RPMI7951 (cell line): ENCODE measurements at regions not wholly inside any gene's neighbourhood (a gene's known extent, or its start where the extent isn't known, plus 50 kb on each side); places are given as distances from the start of the nearest gene placed in this dataset.
A peak's percentile ranks its signal among the peaks of the same experiment; 100 is the strongest.

Source experiments
- DNase-seq: peaks from one replicate; pipeline ENCODE4 v3.0.0-alpha.2; 2012; ENCODE audit warnings: low read depth

- no peak for DNase-seq
These were observed 438.6 kb downstream of the ZEB2 start for GRCh38 chr2:144081272-144081671.

GRCh38 chr2:144079803-144080202, 440.1 kb downstream of the ZEB2 start:
- no peak for DNase-seq

- no peak for DNase-seq
These were observed 440.9 kb downstream of the ZEB2 start for GRCh38 chr2:144078802-144079724.

- DNase-seq: peak; percentile 11
These were observed 441.8 kb downstream of the ZEB2 start for GRCh38 chr2:144078106-144078505.

DNA sequence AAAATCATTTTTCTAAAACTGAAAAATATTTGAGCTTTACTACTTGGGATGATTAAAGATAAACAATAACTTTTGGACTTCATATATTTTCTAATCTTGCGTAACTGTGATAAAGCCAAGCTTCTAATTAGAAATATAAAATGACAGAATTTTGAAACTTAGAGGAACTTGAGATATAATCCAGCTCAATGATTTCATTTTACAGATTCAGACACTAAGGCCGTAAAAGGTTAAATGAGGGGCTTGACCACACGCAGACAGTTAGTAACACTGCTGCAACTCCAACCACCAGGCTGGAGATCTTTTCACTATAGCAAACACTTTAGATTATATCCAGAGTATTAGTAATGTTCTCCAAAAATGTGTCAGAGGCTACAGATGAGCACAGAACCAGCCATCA, 445.5 kb downstream of the ZEB2 start:
- DNase-seq: no peak

DNA sequence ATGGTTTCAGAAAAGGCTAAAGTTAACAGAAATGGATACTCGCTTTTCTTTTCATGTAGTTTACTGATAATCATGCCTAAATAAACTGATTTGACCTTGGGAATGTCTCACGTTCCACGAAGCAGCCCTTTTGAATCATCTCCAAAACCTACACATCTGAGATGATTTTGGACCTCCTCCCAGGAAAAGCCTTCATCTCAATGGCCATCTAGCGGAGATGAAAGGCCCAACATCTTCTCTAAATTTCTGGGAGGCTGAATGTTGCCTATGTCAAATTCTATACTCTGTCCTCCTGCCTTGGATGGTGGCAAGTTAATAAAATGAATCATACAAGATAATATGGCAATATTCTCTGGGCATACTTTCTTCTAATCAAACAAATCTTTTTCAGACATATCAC, 448.5 kb downstream of the ZEB2 start:
- no peak for DNase-seq

DNA sequence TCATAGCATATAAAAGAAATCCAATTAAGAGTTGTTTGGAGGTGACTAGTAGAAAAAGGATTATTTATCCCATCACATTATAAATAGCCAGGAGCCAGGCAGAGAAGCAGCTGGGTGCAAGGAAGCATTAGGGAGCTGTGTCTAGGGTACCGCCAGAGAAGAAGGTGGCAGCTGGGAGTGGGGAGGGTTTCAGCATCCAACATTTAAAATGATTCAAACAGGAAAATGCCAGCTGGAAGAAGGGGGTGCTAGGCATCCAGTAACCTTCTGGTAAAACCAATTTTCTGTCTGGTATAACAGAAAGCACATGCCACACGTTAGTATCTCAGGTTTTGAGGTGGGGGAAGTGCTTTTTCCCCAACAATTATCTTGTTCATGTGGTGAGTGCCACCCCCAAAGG, 452.4 kb downstream of the ZEB2 start:
- DNase-seq: no peak

DNA sequence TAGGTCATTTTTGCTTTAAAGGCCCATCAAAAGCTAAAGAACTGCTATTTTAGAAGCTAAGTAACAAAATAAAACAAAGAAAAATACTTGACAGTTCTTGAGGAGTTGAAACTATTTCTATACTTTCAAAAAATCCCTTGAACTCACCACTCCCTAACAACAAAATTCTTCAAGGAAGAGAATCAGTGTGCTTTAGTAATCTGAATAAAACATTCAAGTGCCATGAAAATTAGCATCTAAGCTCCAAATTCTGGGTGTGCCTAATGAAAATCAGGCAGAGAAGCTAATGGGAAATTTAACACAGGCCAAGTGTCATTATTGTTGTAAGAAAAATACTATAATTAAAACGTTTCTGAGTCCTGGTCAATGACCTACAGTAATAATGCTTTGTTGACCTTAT, 456.3 kb downstream of the ZEB2 start:
- DNase-seq: no peak

DNA sequence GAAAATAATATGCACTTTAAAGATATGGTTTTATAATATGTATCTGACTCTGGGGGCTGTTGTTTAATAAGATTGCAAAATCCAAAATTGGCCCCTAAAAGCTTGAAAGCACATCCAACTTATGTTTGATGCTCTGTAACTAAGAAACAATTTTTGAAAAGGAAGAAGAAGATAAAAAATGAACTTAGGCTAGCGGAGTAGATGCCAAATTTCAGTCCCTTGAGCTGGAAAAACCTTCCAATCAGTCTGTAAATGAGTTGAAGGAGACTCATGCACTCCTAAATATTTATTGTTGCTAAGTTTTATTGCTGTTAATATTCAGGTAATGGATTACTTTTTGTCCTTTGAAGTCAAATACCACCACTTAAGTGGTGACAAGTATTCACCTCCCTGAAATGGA, 465.0 kb downstream of the ZEB2 start:
- no peak for DNase-seq

GRCh38 chr2:144052083-144052482, 467.8 kb downstream of the ZEB2 start:
- DNase-seq: no peak

DNA sequence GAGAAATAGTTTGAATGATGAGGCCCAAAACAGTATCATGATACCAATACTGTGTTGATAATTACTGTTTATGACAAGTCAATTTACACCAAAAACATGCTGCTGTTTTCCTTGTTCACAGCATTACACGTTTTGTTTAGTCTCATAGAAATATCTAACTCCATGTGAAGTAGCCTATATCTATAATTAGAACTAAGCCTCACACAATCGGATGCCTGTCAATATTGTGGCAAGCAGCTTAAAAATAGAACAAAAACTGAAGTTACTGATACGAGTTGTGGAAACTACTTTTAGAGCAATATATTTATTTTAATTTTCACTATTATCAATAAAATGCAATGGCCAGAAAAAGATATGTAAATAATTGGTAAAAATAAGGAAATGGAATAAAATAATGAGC, 470.8 kb downstream of the ZEB2 start:
- DNase-seq: no peak

GRCh38 chr2:144048631-144049060, 471.3 kb downstream of the ZEB2 start:
- peak; percentile 6 for DNase-seq

DNA sequence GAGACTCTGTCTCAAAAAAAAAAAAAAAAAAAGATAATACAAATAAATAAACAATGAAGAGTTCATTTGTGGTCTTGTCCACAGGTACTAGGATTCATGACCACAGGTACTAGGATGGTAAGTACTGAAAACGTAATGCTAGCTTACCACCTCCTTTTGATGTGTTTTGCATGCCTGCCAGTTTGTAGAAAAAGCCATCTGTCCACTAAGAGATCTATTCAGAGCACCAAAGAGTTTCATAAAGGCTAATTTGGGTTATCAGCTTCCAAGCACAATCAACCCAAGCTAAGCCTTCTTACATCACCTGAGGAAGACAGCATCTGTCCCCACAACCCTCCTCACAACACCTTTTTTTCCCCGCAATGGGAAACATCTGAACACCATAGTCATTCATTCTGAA, 477.2 kb downstream of the ZEB2 start:
- no peak for DNase-seq

- DNase-seq: no peak
These were observed 478.3 kb downstream of the ZEB2 start for GRCh38 chr2:144041612-144042011.

DNA sequence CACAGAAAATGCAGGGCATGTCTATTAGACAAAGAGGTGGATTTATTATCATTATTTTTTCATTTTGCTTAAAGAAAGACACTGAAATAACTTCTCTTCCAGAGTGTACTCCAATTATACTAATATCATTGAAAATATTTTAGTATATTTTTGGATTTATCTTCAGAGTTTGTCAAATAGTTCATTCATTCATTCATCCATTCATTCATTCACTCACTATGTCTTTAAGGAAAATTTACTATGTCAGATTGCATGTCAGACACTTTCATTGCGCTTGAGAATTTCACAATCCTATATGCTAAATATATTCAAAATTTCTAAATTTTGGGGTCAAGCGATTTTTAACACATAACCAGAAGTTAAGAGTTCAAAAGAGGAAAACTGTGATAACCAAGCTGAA, 479.1 kb downstream of the ZEB2 start:
- DNase-seq: no peak

DNA sequence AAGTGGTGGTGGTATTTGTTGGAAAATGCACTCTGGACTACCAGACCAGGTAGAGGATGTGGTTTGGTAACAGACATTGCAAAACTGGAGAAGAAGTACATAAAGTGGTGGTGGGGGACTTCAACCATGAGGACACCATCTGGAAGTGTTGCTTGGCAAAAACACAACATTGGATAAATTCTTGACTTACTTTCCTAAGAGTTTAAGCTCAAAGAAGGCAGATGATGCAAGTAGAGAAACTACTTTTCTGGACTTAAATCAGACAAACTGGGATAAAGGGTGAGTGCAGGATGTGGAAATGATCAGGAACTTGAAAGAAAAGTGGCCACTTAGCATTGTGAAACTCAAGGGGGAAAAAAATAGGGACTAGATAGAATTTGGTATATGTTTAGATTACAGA, 487.4 kb downstream of the ZEB2 start:
- DNase-seq: peak; percentile 3

DNA sequence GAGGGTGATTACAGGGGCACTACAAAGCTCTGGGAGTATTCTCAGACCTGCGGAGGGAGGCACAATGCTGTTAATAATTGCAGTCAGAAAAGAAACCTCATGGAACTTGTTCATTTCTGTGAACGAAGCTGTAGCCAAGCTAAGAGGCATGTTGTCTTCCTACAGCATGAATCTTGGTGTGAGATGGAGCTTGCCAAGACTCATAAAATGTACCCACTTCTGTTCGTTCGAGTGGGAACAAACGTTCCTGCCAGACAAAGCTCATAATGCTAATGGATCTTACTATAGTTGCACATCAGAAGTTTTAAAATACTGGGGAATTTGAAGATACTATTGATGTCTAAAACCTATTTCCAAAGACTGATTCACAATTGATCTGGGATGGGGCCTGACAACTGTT, 489.1 kb downstream of the ZEB2 start:
- no peak for DNase-seq

- DNase-seq: no peak
These were observed 492.3 kb downstream of the ZEB2 start for GRCh38 chr2:144027593-144027992.

GRCh38 chr2:144026753-144027152, 493.2 kb downstream of the ZEB2 start:
- no peak for DNase-seq

GRCh38 chr2:144020047-144020446, 499.9 kb downstream of the ZEB2 start:
- no peak for DNase-seq

DNA sequence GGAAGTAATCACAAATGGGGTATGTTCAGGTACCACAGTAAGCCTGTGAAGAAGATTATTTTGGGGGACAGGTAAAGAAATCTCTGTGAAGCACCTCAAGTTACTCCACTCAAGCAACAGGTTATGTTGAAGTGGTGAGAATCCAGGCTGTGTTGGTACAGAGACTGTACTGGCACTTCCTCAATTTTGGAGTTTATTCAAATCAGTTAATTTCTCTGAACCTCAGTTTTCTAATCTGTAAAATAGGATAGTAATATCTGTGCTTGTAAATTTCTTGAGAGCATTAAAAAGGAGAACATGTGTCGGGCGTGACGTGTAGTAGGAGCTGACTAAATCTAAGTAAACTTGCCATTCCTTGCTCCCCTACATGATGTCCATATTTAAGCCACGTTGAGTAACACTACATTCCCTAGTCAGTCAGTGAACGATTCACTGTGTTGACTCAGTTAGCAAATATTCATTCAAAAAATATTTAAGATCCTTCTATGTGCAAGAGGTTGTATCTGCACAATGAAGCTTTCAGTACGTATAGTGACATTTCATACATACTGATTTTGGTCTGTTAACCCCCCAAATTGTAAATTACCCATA, 504.2 kb downstream of the ZEB2 start:
- peak; percentile 19 for DNase-seq

GRCh38 chr2:144015036-144015435, 504.9 kb downstream of the ZEB2 start:
- DNase-seq: no peak

DNA sequence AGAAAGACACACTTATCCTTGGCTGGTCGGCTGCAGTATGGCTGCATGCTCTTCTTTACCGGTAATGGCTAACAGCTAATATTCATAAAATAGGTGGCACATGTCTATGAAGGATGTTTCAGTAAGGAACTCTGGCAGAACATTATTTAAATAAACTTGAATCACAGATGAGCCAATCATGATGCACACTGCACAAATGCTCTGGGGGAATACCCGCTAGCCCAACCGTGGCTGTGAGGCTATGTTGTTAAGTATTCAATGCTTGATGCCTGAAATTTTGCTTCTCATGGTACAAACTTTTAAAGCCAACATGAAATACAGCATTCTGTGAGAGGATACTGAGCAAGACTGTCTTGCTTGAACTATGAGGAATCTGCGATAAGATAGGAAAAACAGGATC, 505.8 kb downstream of the ZEB2 start:
- DNase-seq: no peak
